ENCODE measurements at regions not wholly inside any gene's neighbourhood (a gene's known extent, or its start where the extent isn't known, plus 50 kb on each side); places are given as distances from the start of the nearest gene placed in this dataset.
"Not testable (repeated sequence)": the region's sequence is repeated elsewhere in the genome, so short reads cannot be mapped to it uniquely, and the experiment has no call there.

GRCh38 chr7:3159445-3159844 lies 115.8 kb upstream of the CARD11 start:
- Histone ChIP-seq H3K4me3 (ENCODE audit: low read length in 2 of 2) (no peak overlapping the region), H3K27ac (ENCODE audit: low read depth in 2 of 2, low read length in 2 of 2) (no peak overlapping the region), H3K9ac (ENCODE audit: low read depth in 1 of 2, low read length in 2 of 2) (no peak overlapping the region), H3K36me3 (ENCODE audit: control insufficient read depth in 2 of 2, insufficient read depth in 2 of 2, low read length in 2 of 2) (no peaks in the 10 kb centered on the region), H3K27me3 (ENCODE audit: control insufficient read depth in 2 of 2, insufficient read depth in 2 of 2, low read length in 2 of 2) (no peaks in the 10 kb centered on the region), H3K9me3 (ENCODE audit: control insufficient read depth in 2 of 2, low read length in 2 of 2) (no peaks in the 10 kb centered on the region), H3K4me1 (ENCODE audit: control insufficient read depth in 2 of 2, insufficient read depth in 2 of 2, low read length in 2 of 2) (no peaks in the 10 kb centered on the region)

GRCh38 chr7:3159926-3160325 lies 116.3 kb upstream of the CARD11 start:
- H3K9me3 ChIP-seq (ENCODE audit: control insufficient read depth in 2 of 2, low read length in 2 of 2); H3K27ac ChIP-seq (ENCODE audit: low read depth in 2 of 2, low read length in 2 of 2); H3K4me3 ChIP-seq (ENCODE audit: low read length in 2 of 2); H3K27me3 ChIP-seq (ENCODE audit: control insufficient read depth in 2 of 2, insufficient read depth in 2 of 2, low read length in 2 of 2); H3K9ac ChIP-seq (ENCODE audit: low read depth in 1 of 2, low read length in 2 of 2); H3K4me1 ChIP-seq (ENCODE audit: control insufficient read depth in 2 of 2, insufficient read depth in 2 of 2, low read length in 2 of 2); H3K36me3 ChIP-seq (ENCODE audit: control insufficient read depth in 2 of 2, insufficient read depth in 2 of 2, low read length in 2 of 2): not testable (repeated sequence)

- H3K27me3 ChIP-seq (ENCODE audit: control insufficient read depth in 2 of 2, insufficient read depth in 2 of 2, low read length in 2 of 2), result no peaks in the 10 kb centered on the region
- H3K27ac ChIP-seq (ENCODE audit: low read depth in 2 of 2, low read length in 2 of 2), result no peak overlapping the region
- H3K4me1 ChIP-seq (ENCODE audit: control insufficient read depth in 2 of 2, insufficient read depth in 2 of 2, low read length in 2 of 2), result no peaks in the 10 kb centered on the region
- no peak overlapping the region for H3K9ac ChIP-seq (ENCODE audit: low read depth in 1 of 2, low read length in 2 of 2)
- H3K4me3 ChIP-seq (ENCODE audit: low read length in 2 of 2), result no peak overlapping the region
- no peaks in the 10 kb centered on the region for H3K9me3 ChIP-seq (ENCODE audit: control insufficient read depth in 2 of 2, low read length in 2 of 2)
- no peaks in the 10 kb centered on the region for H3K36me3 ChIP-seq (ENCODE audit: control insufficient read depth in 2 of 2, insufficient read depth in 2 of 2, low read length in 2 of 2)
Observed at GRCh38 chr7:3162289-3162688, 118.6 kb upstream of the CARD11 start.

GRCh38 chr7:3162798-3163197 lies 119.1 kb upstream of the CARD11 start:
- H3K27me3 ChIP-seq (ENCODE audit: control insufficient read depth in 2 of 2, insufficient read depth in 2 of 2, low read length in 2 of 2); H3K9ac ChIP-seq (ENCODE audit: low read depth in 1 of 2, low read length in 2 of 2); H3K4me1 ChIP-seq (ENCODE audit: control insufficient read depth in 2 of 2, insufficient read depth in 2 of 2, low read length in 2 of 2); H3K4me3 ChIP-seq (ENCODE audit: low read length in 2 of 2); H3K9me3 ChIP-seq (ENCODE audit: control insufficient read depth in 2 of 2, low read length in 2 of 2); H3K36me3 ChIP-seq (ENCODE audit: control insufficient read depth in 2 of 2, insufficient read depth in 2 of 2, low read length in 2 of 2); H3K27ac ChIP-seq (ENCODE audit: low read depth in 2 of 2, low read length in 2 of 2): not testable (repeated sequence)

- Histone ChIP-seq H3K9me3 (ENCODE audit: control insufficient read depth in 2 of 2, low read length in 2 of 2) (no peaks in the 10 kb centered on the region), H3K27me3 (ENCODE audit: control insufficient read depth in 2 of 2, insufficient read depth in 2 of 2, low read length in 2 of 2) (no peaks in the 10 kb centered on the region), H3K27ac (ENCODE audit: low read depth in 2 of 2, low read length in 2 of 2) (no peak overlapping the region)
Observed at GRCh38 chr7:3164380-3164792, 120.7 kb upstream of the CARD11 start.

GRCh38 chr7:3165681-3166580 lies 122.3 kb upstream of the CARD11 start:
- no peaks in the 10 kb centered on the region for H3K27me3 ChIP-seq (ENCODE audit: control insufficient read depth in 2 of 2, insufficient read depth in 2 of 2, low read length in 2 of 2)
- no peaks in the 10 kb centered on the region for H3K4me1 ChIP-seq (ENCODE audit: control insufficient read depth in 2 of 2, insufficient read depth in 2 of 2, low read length in 2 of 2)
- H3K4me3 ChIP-seq (ENCODE audit: low read length in 2 of 2), result no peak overlapping the region

More at GRCh38 chr7:3164380-3164792, 120.7 kb upstream of the CARD11 start:
- Histone ChIP-seq H3K4me3 (ENCODE audit: low read length in 2 of 2) (no peak overlapping the region), H3K4me1 (ENCODE audit: control insufficient read depth in 2 of 2, insufficient read depth in 2 of 2, low read length in 2 of 2) (no peaks in the 10 kb centered on the region), H3K36me3 (ENCODE audit: control insufficient read depth in 2 of 2, insufficient read depth in 2 of 2, low read length in 2 of 2) (no peaks in the 10 kb centered on the region), H3K9ac (ENCODE audit: low read depth in 1 of 2, low read length in 2 of 2) (no peak overlapping the region)

GRCh38 chr7:3167551-3167950 lies 123.9 kb upstream of the CARD11 start:
- H3K9ac ChIP-seq (ENCODE audit: low read depth in 1 of 2, low read length in 2 of 2), result no peak overlapping the region
- H3K4me1 ChIP-seq (ENCODE audit: control insufficient read depth in 2 of 2, insufficient read depth in 2 of 2, low read length in 2 of 2), result no peaks in the 10 kb centered on the region
- H3K9me3 ChIP-seq (ENCODE audit: control insufficient read depth in 2 of 2, low read length in 2 of 2), result no peaks in the 10 kb centered on the region
- H3K27ac ChIP-seq (ENCODE audit: low read depth in 2 of 2, low read length in 2 of 2), result no peak overlapping the region
- H3K27me3 ChIP-seq (ENCODE audit: control insufficient read depth in 2 of 2, insufficient read depth in 2 of 2, low read length in 2 of 2), result no peaks in the 10 kb centered on the region
- H3K4me3 ChIP-seq (ENCODE audit: low read length in 2 of 2), result no peak overlapping the region
- no peaks in the 10 kb centered on the region for H3K36me3 ChIP-seq (ENCODE audit: control insufficient read depth in 2 of 2, insufficient read depth in 2 of 2, low read length in 2 of 2)

More at GRCh38 chr7:3165681-3166580, 122.3 kb upstream of the CARD11 start:
- Histone ChIP-seq H3K9ac (ENCODE audit: low read depth in 1 of 2, low read length in 2 of 2) (no peak overlapping the region), H3K36me3 (ENCODE audit: control insufficient read depth in 2 of 2, insufficient read depth in 2 of 2, low read length in 2 of 2) (no peaks in the 10 kb centered on the region), H3K9me3 (ENCODE audit: control insufficient read depth in 2 of 2, low read length in 2 of 2) (no peaks in the 10 kb centered on the region), H3K27ac (ENCODE audit: low read depth in 2 of 2, low read length in 2 of 2) (no peak overlapping the region)

- Histone ChIP-seq H3K9me3 (ENCODE audit: control insufficient read depth in 2 of 2, low read length in 2 of 2) (no peaks in the 10 kb centered on the region), H3K4me1 (ENCODE audit: control insufficient read depth in 2 of 2, insufficient read depth in 2 of 2, low read length in 2 of 2) (no peaks in the 10 kb centered on the region), H3K4me3 (ENCODE audit: low read length in 2 of 2) (no peak overlapping the region), H3K27ac (ENCODE audit: low read depth in 2 of 2, low read length in 2 of 2) (no peak overlapping the region), H3K36me3 (ENCODE audit: control insufficient read depth in 2 of 2, insufficient read depth in 2 of 2, low read length in 2 of 2) (no peaks in the 10 kb centered on the region), H3K9ac (ENCODE audit: low read depth in 1 of 2, low read length in 2 of 2) (no peak overlapping the region), H3K27me3 (ENCODE audit: control insufficient read depth in 2 of 2, insufficient read depth in 2 of 2, low read length in 2 of 2) (no peaks in the 10 kb centered on the region)
Observed at GRCh38 chr7:3168370-3168769, 124.7 kb upstream of the CARD11 start.

- H3K27me3 ChIP-seq (ENCODE audit: control insufficient read depth in 2 of 2, insufficient read depth in 2 of 2, low read length in 2 of 2), result no peaks in the 10 kb centered on the region
- no peak overlapping the region for H3K9ac ChIP-seq (ENCODE audit: low read depth in 1 of 2, low read length in 2 of 2)
- H3K9me3 ChIP-seq (ENCODE audit: control insufficient read depth in 2 of 2, low read length in 2 of 2), result no peaks in the 10 kb centered on the region
- H3K36me3 ChIP-seq (ENCODE audit: control insufficient read depth in 2 of 2, insufficient read depth in 2 of 2, low read length in 2 of 2), result no peaks in the 10 kb centered on the region
- H3K4me1 ChIP-seq (ENCODE audit: control insufficient read depth in 2 of 2, insufficient read depth in 2 of 2, low read length in 2 of 2), result no peaks in the 10 kb centered on the region
- H3K27ac ChIP-seq (ENCODE audit: low read depth in 2 of 2, low read length in 2 of 2), result no peak overlapping the region
- H3K4me3 ChIP-seq (ENCODE audit: low read length in 2 of 2), result no peak overlapping the region
Observed at GRCh38 chr7:3168869-3169268, 125.2 kb upstream of the CARD11 start.

- H3K36me3 ChIP-seq (ENCODE audit: control insufficient read depth in 2 of 2, insufficient read depth in 2 of 2, low read length in 2 of 2), result no peaks in the 10 kb centered on the region
- no peak overlapping the region for H3K4me3 ChIP-seq (ENCODE audit: low read length in 2 of 2)
- no peaks in the 10 kb centered on the region for H3K27me3 ChIP-seq (ENCODE audit: control insufficient read depth in 2 of 2, insufficient read depth in 2 of 2, low read length in 2 of 2)
- H3K4me1 ChIP-seq (ENCODE audit: control insufficient read depth in 2 of 2, insufficient read depth in 2 of 2, low read length in 2 of 2), result no peaks in the 10 kb centered on the region
- H3K9me3 ChIP-seq (ENCODE audit: control insufficient read depth in 2 of 2, low read length in 2 of 2), result peaks cover 0 to 3% of the 10 kb centered on the region in 2 donors
- H3K27ac ChIP-seq (ENCODE audit: low read depth in 2 of 2, low read length in 2 of 2), result no peak overlapping the region
- no peak overlapping the region for H3K9ac ChIP-seq (ENCODE audit: low read depth in 1 of 2, low read length in 2 of 2)
Observed at GRCh38 chr7:3172768-3173280, 128.2 kb upstream of the SDK1 start.

Data from mucosa of rectum (tissue), 2 donors.